ENCODE measurements at regions not wholly inside any gene's neighbourhood (a gene's known extent, or its start where the extent isn't known, plus 50 kb on each side); places are given as distances from the start of the nearest gene placed in this dataset.
"Not testable (repeated sequence)": the region's sequence is repeated elsewhere in the genome, so short reads cannot be mapped to it uniquely, and the experiment has no call there.

- H3K4me3 Mint-ChIP-seq, result no peak overlapping the region
- ChIA-PET CTCF (no interaction called here), POLR2A (no interaction called here)
- H3K4me1 Mint-ChIP-seq (ENCODE audit: low read depth), result no peaks in the 10 kb centered on the region
- no peaks in the 10 kb centered on the region for H3K9me3 Mint-ChIP-seq (ENCODE audit: insufficient read depth)
- ATAC-seq, result no peak
- H3K27ac Mint-ChIP-seq, result no peak overlapping the region
- H3K36me3 Mint-ChIP-seq (ENCODE audit: low read depth), result no peaks in the 10 kb centered on the region
- no peak for DNase-seq
- H3K27me3 Mint-ChIP-seq (ENCODE audit: low read depth), result no peaks in the 10 kb centered on the region
These were observed 98.0 kb upstream of the F13A1 start for GRCh38 chr6:6418421-6418820.

- ChIA-PET CTCF (no interaction called here), POLR2A (no interaction called here)
- ATAC-seq, result no peak
- H3K9me3 Mint-ChIP-seq (ENCODE audit: insufficient read depth), result no peaks in the 10 kb centered on the region
- H3K27me3 Mint-ChIP-seq (ENCODE audit: low read depth), result peaks cover 5% of the 10 kb centered on the region
- H3K36me3 Mint-ChIP-seq (ENCODE audit: low read depth), result no peaks in the 10 kb centered on the region
- H3K4me1 Mint-ChIP-seq (ENCODE audit: low read depth), result no peaks in the 10 kb centered on the region
- H3K4me3 Mint-ChIP-seq, result no peak overlapping the region
- H3K27ac Mint-ChIP-seq, result no peak overlapping the region
- DNase-seq, result no peak
These were observed 99.6 kb upstream of the F13A1 start for GRCh38 chr6:6420107-6420506.

- Mint-ChIP-seq H3K4me1 (ENCODE audit: low read depth) (no peaks in the 10 kb centered on the region), H3K9me3 (ENCODE audit: insufficient read depth) (no peaks in the 10 kb centered on the region), H3K36me3 (ENCODE audit: low read depth) (no peaks in the 10 kb centered on the region), H3K4me3 (no peak overlapping the region), H3K27ac (no peak overlapping the region), H3K27me3 (ENCODE audit: low read depth) (peaks cover 3% of the 10 kb centered on the region)
- ChIA-PET POLR2A (no interaction called here), CTCF (no interaction called here)
- no peak for ATAC-seq
- no peak for DNase-seq
These were observed 113.7 kb upstream of the F13A1 start for GRCh38 chr6:6434151-6434550.

DNA sequence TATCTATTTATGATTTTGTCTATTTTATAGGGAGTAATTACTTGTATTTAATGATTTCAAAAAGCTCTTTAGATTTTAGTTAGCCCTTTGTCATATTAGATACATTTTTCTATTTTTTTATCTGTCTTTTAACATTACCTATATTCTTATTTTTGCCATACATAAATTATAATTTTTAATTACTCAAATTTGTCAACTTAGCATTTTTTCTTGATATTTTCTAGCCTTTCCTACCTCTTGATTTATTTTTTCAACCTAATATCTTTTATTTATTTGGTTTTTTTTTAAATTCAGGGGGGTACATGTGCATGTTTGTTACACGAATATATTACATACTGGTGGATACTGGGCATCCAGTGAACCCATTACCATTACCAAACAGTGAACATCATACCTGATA is 114.3 kb upstream of the F13A1 start:
- ATAC-seq, result no peak
- CTCF ChIA-PET, result no interaction called here
- Mint-ChIP-seq H3K36me3 (ENCODE audit: low read depth) (no peaks in the 10 kb centered on the region), H3K4me3 (no peak overlapping the region), H3K9me3 (ENCODE audit: insufficient read depth) (no peaks in the 10 kb centered on the region), H3K4me1 (ENCODE audit: low read depth) (no peaks in the 10 kb centered on the region), H3K27me3 (ENCODE audit: low read depth) (peaks cover 3% of the 10 kb centered on the region), H3K27ac (no peak overlapping the region)
- no peak for DNase-seq
- POLR2A ChIA-PET, result no interaction called here

GRCh38 chr6:6436366-6436765 is 115.9 kb upstream of the F13A1 start:
- POLR2A ChIA-PET, result no interaction called here
- no peak for DNase-seq
- ATAC-seq, result no peak
- no peak overlapping the region for H3K4me3 Mint-ChIP-seq
- CTCF ChIA-PET, result interaction anchor here (1.5 kb wide), 1 partner anchor 29 kb away, joined by 3 read pairs; no protein-coding TSS in a partner anchor
- H3K27me3 Mint-ChIP-seq (ENCODE audit: low read depth), result peaks cover 3% of the 10 kb centered on the region
- H3K9me3 Mint-ChIP-seq (ENCODE audit: insufficient read depth), result no peaks in the 10 kb centered on the region
- H3K27ac Mint-ChIP-seq, result no peak overlapping the region
- H3K4me1 Mint-ChIP-seq (ENCODE audit: low read depth), result no peaks in the 10 kb centered on the region
- H3K36me3 Mint-ChIP-seq (ENCODE audit: low read depth), result no peaks in the 10 kb centered on the region

DNA sequence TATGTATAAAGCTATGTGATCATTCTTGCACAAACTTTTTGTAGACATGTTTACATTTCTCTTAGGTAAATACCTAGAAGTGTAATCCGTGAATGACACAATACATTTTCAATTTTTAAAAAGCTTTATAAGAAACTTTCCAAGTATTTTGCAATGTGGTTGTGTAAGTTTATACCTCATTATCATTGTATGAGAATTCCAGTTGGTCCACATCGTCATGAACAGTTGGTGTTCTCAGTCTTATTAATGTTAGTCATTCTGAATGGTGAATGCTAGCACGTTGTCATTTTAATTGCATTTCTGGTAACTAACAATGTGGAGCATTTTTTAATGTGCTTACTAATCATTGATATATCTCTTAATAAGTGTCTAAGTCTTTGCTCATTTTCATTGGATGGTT is 116.5 kb upstream of the F13A1 start:
- peaks cover 3% of the 10 kb centered on the region for H3K27me3 Mint-ChIP-seq (ENCODE audit: low read depth)
- H3K4me3 Mint-ChIP-seq, result no peak overlapping the region

GRCh38 chr6:6438286-6438685 is 117.8 kb upstream of the F13A1 start:
- ATAC-seq (no peak), DNase-seq (no peak)
- no peaks in the 10 kb centered on the region for H3K4me1 Mint-ChIP-seq (ENCODE audit: low read depth)
- H3K9me3 Mint-ChIP-seq (ENCODE audit: insufficient read depth), result no peaks in the 10 kb centered on the region
- POLR2A ChIA-PET, result no interaction called here
- H3K4me3 Mint-ChIP-seq, result no peak overlapping the region
- CTCF ChIA-PET, result no interaction called here
- peaks cover 3% of the 10 kb centered on the region for H3K27me3 Mint-ChIP-seq (ENCODE audit: low read depth)
- H3K27ac Mint-ChIP-seq, result no peak overlapping the region
- no peaks in the 10 kb centered on the region for H3K36me3 Mint-ChIP-seq (ENCODE audit: low read depth)

More for the DNA sequence above, 116.5 kb upstream of the F13A1 start:
- Mint-ChIP-seq H3K9me3 (ENCODE audit: insufficient read depth) (no peaks in the 10 kb centered on the region), H3K36me3 (ENCODE audit: low read depth) (no peaks in the 10 kb centered on the region), H3K4me1 (ENCODE audit: low read depth) (no peaks in the 10 kb centered on the region), H3K27ac (no peak overlapping the region)
- CTCF ChIA-PET, result interaction anchor here (1.5 kb wide), 1 partner anchor 30 kb away, joined by 3 read pairs; no protein-coding TSS in a partner anchor
- POLR2A ChIA-PET, result no interaction called here
- ATAC-seq (no peak), DNase-seq (no peak)

DNA sequence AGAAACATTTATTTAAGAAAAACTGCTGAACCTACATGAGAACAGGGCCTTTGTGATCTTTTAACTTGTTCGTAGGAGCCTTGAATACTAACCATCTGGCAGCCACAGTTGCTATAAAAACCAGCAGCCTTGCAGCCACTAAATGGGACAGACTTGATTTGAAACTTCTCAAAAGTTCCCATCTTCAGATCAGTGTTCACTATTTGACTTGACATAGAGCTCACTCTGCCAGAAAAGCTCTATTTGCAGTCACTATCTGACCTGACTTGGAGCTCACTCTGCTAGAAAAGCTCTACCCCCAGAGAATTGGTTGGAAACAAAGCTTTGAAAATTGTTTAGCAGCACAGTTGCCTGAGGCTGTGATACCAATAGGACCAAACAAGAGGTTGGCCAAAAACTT is 119.3 kb upstream of the F13A1 start:
- POLR2A ChIA-PET, result no interaction called here
- H3K36me3 Mint-ChIP-seq (ENCODE audit: low read depth), result no peaks in the 10 kb centered on the region
- ATAC-seq (no peak), DNase-seq (no peak)
- no peaks in the 10 kb centered on the region for H3K4me1 Mint-ChIP-seq (ENCODE audit: low read depth)
- peaks cover 4% of the 10 kb centered on the region for H3K27me3 Mint-ChIP-seq (ENCODE audit: low read depth)
- no peaks in the 10 kb centered on the region for H3K9me3 Mint-ChIP-seq (ENCODE audit: insufficient read depth)
- CTCF ChIA-PET, result no interaction called here
- no peak overlapping the region for H3K4me3 Mint-ChIP-seq
- H3K27ac Mint-ChIP-seq, result no peak overlapping the region

DNA sequence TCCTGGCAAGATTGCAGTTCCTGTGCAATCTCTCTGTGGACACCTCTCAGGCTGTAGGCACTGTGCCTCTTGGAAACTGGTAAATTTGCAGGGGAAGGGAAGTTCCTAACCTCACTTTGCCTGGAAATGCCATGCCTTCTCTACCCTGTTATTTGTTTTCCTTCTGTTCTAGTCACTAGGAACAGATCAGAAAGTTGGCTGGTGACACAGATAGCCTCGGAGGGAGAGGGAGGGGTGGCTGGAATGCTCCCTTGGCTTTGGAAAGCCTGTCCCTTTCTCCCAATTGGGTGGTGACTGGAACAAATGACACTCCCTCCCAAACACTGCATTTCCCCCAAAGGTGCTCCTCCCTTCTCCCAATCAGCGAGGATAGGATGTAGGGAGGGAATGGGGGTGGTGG is 131.5 kb upstream of the F13A1 start:
- no peaks in the 10 kb centered on the region for H3K4me1 Mint-ChIP-seq (ENCODE audit: low read depth)
- peaks cover 10% of the 10 kb centered on the region for H3K27me3 Mint-ChIP-seq (ENCODE audit: low read depth)
- H3K4me3 Mint-ChIP-seq, result no peak overlapping the region
- DNase-seq (no peak), ATAC-seq (no peak)
- no peak overlapping the region for H3K27ac Mint-ChIP-seq
- ChIA-PET POLR2A (no interaction called here), CTCF (no interaction called here)
- no peaks in the 10 kb centered on the region for H3K9me3 Mint-ChIP-seq (ENCODE audit: insufficient read depth)
- H3K36me3 Mint-ChIP-seq (ENCODE audit: low read depth), result no peaks in the 10 kb centered on the region

DNA sequence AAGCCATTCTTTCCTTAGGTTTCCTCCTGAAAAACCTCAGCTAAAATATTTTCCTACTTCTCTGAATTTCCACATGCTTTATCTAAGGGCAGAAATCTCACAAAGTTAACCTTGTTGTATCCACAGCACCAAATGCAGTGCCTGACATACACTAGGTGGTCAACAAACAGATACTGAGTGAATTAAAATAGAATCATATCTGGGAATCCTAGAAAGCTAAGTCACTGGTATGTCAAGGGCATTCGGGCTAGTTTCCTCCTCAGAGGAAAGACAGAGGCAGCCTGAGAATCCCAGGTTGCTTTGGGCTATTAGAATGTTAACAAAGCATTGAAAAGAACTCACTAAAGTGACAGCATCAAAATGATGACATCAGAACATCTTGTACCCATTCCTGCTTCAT is 132.7 kb upstream of the F13A1 start:
- no peaks in the 10 kb centered on the region for H3K9me3 Mint-ChIP-seq (ENCODE audit: insufficient read depth)
- ATAC-seq, result no peak
- CTCF ChIA-PET, result no interaction called here
- H3K4me3 Mint-ChIP-seq, result no peak overlapping the region
- peaks cover 10% of the 10 kb centered on the region for H3K27me3 Mint-ChIP-seq (ENCODE audit: low read depth)
- DNase-seq, result no peak
- H3K36me3 Mint-ChIP-seq (ENCODE audit: low read depth), result no peaks in the 10 kb centered on the region
- H3K27ac Mint-ChIP-seq, result no peak overlapping the region
- H3K4me1 Mint-ChIP-seq (ENCODE audit: low read depth), result no peaks in the 10 kb centered on the region
- POLR2A ChIA-PET, result interaction anchor here (0.7 kb wide), 1 partner anchor 1113 kb away, joined by 3 read pairs; no protein-coding TSS in a partner anchor

DNA sequence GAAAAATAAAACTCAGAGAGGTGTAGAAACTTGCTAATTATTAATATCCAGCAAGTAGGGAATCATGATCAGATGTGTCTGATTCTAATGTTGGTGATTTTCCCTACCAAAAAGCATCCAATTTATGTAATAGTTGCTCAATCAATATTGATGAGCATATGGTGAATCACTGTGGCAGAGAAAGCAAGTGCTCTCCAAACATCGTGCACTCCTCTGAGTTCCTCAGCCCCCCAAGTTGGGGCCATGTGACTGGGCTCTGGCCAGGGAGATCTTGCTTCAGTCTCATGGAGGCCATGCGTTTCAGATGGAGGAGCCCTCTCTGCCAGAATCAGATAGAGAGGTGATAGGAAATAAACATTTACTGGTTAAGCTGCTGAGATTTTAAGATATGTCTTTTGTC is 133.2 kb upstream of the LY86 start:
- no peaks in the 10 kb centered on the region for H3K9me3 Mint-ChIP-seq (ENCODE audit: insufficient read depth)

DNA sequence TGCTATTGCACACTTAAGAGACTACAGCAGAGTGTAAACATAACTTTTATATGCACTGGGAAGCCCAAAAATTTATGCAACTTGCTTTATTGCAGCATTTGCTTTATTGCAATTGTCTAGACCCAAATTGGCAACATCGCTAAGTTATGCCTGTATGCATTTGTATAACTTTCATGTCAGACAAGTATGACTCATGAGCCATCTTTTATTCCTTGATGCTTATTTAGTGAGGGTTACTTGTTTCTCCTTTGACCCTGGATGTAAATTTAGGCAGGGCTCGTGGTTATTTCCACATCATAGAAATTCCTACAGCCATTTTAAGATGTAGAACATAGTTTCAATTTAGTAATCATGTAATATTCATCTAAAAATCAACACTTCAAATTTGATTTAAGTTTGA is 130.3 kb upstream of the LY86 start:
- Mint-ChIP-seq H3K4me3 (no peak overlapping the region), H3K4me1 (ENCODE audit: low read depth) (no peaks in the 10 kb centered on the region), H3K27ac (no peak overlapping the region), H3K9me3 (ENCODE audit: insufficient read depth) (no peaks in the 10 kb centered on the region), H3K36me3 (ENCODE audit: low read depth) (no peaks in the 10 kb centered on the region), H3K27me3 (ENCODE audit: low read depth) (peaks cover 13% of the 10 kb centered on the region)
- POLR2A ChIA-PET, result no interaction called here
- no peak for DNase-seq
- no peak for ATAC-seq
- CTCF ChIA-PET, result no interaction called here

More for the DNA sequence above, 133.2 kb upstream of the LY86 start:
- no peaks in the 10 kb centered on the region for H3K4me1 Mint-ChIP-seq (ENCODE audit: low read depth)
- H3K4me3 Mint-ChIP-seq, result no peak overlapping the region
- H3K27ac Mint-ChIP-seq, result no peak overlapping the region
- DNase-seq (no peak), ATAC-seq (no peak)
- POLR2A ChIA-PET, result no interaction called here
- no peaks in the 10 kb centered on the region for H3K36me3 Mint-ChIP-seq (ENCODE audit: low read depth)
- CTCF ChIA-PET, result no interaction called here
- peaks cover 15% of the 10 kb centered on the region for H3K27me3 Mint-ChIP-seq (ENCODE audit: low read depth)

DNA sequence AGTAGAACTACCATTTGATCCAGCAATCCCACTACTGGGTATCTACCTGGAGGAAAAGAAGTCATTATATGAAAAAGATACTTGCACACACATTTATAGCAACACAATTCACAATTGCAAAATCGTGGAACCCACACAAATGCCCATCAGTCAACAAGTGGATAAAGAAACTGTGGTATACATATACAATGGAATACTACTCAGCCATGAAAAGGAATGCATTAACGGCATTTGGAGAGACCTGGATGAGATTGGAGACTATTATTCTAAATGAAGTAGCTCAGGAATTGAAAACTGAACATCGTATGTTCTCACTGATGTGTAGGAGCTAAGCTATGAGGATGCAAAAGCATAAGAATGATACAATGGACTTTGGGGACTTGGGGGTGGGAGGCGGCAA is 128.6 kb upstream of the LY86 start:
- H3K4me1 Mint-ChIP-seq (ENCODE audit: low read depth); ATAC-seq; H3K36me3 Mint-ChIP-seq (ENCODE audit: low read depth); H3K27ac Mint-ChIP-seq; H3K9me3 Mint-ChIP-seq (ENCODE audit: insufficient read depth); POLR2A ChIA-PET; DNase-seq; CTCF ChIA-PET; H3K4me3 Mint-ChIP-seq: not testable (repeated sequence)
- peaks cover 17% of the 10 kb centered on the region for H3K27me3 Mint-ChIP-seq (ENCODE audit: low read depth)
